ENCODE measurements at regions not wholly inside any gene's neighbourhood (a gene's known extent, or its start where the extent isn't known, plus 50 kb on each side); places are given as distances from the start of the nearest gene placed in this dataset.

- DNase-seq: no peak
Observed at GRCh38 chr7:153245809-153246208, 486.3 kb downstream of the ACTR3B start.

DNA sequence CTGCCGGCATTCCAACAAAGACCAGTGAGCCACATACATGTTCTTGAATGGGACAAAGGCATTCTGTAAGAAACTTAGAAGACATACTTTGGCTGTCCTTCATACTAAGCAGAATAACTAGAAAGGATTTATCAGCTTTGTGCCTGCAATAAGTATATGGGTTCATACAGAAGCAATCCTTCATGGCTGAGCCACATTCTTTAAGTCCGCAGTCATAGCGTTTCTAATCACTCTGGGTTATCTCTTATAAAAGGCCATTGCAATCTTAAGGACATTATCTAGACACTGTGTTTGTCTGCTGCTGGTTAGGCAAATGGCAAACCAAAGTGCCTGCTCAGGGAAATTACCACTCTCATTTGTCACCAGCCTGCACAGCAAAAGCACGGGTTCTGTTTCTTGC, 488.4 kb downstream of the ACTR3B start:
- DNase-seq: no peak

DNA sequence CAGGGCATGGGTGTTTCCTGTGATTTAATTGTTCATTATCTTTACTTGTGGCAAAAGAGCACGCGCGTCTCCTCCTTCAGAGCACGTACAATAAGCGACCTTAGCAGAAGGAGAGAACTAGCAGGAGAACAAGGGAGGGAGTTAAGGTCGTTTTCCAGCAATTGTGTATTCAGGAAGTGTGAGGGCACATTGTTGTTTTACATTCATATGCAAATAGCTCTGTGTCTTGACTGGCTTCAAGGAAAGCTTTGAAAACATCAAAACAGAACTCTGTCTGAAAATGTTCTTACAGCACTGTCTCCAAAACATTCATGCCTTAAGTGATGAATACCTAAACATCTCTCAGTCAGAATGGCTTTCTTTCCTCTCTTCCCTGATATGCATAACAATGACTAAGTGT, 499.1 kb downstream of the ACTR3B start:
- no peak for DNase-seq

GRCh38 chr7:153276394-153276793, 516.8 kb downstream of the ACTR3B start:
- no peak for DNase-seq

DNA sequence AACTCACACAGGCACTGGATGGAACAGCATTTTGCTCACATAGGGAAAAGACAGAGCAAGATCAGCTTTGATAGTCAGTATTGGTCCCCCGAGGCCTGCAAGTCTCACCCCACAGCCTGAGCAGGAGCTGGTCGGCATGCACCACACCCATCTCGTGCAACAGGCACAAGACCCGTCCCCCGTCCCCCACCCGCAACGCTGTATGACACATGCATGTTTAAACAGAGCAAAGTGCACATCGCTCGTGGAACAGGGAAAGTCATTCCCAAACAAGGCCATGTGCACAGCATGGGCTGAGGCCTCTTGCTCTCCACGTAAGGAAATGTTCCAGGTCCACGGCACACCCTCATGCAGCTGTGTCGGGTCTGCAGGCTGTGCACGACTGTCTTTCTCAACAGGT, 527.2 kb downstream of the ACTR3B start:
- no peak for DNase-seq

DNA sequence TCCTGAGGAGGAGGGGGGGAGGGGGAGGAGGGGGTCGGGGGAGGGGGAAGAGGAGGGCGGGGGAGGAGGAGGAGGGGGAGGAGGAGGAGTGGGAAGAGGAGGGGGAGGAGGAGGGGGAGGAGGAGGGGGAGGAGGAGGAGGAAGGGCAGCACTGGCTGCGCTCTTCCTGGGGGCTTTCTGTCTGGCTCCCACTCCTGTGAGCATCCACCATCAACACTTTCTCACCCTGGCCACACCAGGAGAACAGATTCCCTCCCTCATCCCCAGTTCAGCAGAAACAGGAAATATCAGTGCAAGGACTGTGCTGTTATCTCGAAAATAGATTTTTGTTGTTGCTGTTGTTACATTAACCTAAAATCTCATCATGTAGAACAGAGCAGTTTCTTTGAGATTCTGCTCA, 530.5 kb downstream of the ACTR3B start:
- DNase-seq: no peak

DNA sequence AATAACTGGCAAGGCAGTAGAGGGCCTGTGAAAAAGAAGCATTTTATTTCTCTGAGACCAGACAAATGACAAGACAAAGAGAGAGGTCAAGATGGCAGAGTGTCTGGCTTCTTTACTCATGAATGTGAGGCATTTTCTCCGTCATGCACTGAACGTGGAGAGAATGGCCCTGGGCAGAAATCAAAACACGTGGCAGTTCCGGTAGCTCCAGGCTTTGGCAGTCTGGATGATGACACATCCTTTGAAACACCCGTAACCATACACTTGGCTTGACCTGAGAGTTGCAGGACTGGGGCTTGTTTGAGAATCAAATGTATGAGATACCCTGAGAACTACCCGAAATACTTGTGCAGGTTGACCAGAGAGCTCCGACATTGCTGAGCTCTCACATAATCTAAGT, 537.6 kb downstream of the ACTR3B start:
- DNase-seq: no peak

- no peak for DNase-seq
Observed at GRCh38 chr7:153301936-153302335, 542.4 kb downstream of the ACTR3B start.

DNA sequence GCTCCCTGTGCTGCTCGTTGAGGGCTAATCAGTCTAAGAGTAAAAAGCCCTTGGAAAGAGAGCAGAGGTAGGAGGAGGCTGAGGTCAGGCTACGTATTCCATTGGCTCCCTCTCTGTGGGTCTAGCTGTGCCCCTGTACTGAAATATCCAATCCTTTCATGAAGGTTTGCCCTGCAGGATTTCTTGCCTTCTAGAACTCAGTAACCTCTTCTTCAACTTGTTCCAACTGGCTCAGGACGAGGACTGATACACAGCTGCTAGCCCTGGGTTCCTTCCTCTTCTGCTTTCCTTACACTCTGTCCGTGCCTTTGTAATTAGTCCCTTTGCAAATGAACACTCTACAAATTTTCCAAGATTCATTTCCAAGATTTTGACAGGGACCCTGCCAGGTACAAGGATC, 560.5 kb downstream of the ACTR3B start:
- DNase-seq: no peak

- no peak for DNase-seq
Observed at GRCh38 chr7:153320681-153321080, 561.1 kb downstream of the ACTR3B start.

DNA sequence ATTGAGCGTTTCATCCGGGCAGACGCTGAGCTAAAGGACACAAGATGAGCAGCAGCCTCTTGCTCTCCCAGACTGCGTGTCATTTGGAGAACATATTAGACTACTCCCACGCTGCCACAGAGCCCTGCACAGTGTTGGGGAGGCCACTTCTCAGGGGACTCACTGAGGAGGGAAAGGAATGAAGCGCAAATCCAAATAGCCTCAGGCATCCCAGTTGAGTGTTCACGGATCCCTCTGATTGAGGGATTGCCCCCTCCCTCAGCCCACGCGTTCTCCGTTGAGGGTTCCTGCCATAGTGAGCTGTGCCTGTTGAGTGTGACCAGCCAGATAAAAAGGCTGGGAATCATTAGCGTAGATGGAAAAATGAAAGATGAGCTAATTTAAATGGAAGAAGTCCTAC, 563.4 kb downstream of the ACTR3B start:
- DNase-seq: no peak

GRCh38 chr7:153324094-153324493, 564.5 kb downstream of the ACTR3B start:
- DNase-seq: no peak

- DNase-seq: no peak
Observed at GRCh38 chr7:153327683-153328082, 568.1 kb downstream of the ACTR3B start.

GRCh38 chr7:153331427-153331826, 571.9 kb downstream of the ACTR3B start:
- DNase-seq: no peak

DNA sequence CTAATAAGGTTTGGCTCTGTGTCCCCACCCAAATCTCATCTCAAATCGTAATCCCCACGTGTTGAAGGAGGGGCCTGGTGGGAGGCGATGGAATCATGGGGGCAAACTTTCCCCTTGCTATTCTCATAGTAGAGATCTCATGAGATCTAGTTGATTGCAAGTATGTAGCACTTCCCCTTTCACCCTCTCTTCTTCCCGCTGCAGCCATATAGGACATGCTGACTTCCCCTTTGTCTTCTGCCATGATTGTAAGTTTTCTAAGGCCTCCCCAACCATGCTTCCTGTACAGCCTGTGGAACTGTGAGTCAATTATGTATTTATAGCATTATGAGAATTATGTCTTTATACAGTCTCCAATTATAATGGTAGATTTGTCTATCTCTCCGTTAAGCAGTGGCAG, 594.5 kb downstream of the ACTR3B start:
- no peak for DNase-seq

DNA sequence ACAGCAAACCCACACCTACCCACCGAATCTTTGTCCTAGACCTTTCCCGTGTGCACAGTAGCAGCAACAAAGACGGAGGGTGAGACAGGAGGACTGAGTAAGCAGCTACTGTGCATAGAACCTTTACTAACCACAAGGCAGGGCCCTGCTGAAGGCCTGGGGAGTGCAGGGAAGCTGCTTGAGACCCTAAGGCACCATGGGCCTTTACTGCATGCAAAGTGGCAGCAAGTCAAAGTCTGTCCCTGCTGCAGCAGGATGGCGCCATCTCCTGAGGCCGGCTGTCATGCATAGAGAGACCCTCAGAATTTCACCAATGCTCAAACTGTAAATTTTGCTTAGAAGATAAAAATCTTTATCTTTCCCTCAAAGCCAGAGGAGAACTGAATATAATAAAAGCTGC, 610.5 kb downstream of the ACTR3B start:
- DNase-seq: no peak

DNA sequence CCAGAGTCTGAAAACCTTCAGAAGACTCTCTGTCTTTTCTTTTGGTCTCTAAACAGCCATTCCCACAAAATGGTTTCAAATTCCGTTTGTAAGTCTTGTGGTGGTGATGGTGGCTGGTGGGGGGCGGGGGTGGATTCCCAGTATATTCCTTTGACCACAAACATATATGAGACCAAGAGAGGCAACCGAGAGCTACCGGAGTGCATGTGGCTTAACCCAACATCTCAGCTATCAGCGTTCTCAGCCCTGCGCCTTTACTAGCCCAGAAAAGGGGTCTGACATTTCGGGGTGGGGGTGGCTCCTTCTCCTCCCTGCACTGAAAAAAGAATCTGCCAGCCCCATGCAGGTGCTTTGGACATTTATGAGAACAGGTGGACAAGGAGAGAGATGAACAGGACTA, 621.1 kb downstream of the ACTR3B start:
- no peak for DNase-seq

DNA sequence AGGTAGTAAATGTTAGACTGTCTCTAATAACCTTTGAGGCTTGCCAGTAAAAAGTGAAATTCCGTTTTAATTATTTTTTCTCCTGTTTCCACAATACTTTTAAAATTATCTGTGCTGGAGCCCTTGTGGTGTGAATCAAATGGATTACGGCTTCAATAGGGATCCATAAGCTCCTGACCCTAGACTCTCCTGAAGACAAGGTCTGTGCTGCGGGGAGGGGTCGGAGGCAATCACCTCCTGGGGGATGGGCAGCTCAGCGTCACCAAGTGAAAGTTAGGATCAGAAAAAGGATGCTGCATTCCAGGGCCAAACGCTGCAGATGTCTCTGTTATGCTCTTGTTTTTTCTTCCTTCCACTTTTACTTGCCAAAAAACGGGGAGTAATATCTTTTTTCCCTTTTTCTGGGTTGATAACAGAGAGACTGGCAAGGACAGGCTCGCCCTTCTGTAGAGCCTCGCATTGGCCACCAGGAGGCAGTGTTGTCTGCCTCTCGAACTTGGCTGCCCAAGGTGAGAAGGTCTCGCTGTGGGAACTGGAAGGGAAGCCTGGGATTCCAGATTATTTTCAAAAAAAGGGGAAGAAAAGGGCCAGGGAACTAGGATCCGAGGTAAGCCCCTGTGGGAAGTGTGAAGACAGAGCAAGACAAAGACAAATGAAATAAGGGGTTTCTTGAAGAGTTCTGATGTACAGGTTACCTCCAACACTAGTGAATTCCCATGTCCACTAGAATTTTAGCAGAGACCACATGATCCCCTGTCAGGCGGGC, 621.9 kb downstream of the ACTR3B start:
- no peak for DNase-seq

GRCh38 chr7:153382641-153383101, 623.1 kb downstream of the ACTR3B start:
- DNase-seq: no peak

DNA sequence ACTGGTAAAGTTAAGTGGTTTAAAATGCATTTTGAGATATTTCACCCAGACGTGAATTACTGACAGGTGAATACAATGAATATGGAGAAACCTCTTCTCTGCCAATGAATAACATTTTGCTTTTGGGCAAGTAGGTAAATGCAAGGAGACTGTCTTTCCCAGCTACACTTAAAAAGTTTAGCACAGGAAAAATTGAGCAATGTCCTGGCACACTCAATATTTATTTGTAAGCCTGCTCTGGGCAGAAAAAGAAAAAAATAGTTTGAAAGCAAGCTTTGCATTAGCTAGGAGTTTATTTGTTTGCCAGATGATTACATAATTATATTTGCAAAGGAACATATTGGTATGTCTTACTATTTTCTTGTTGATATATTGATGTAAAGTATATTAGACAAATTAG, 624.2 kb downstream of the ACTR3B start:
- DNase-seq: no peak

DNA sequence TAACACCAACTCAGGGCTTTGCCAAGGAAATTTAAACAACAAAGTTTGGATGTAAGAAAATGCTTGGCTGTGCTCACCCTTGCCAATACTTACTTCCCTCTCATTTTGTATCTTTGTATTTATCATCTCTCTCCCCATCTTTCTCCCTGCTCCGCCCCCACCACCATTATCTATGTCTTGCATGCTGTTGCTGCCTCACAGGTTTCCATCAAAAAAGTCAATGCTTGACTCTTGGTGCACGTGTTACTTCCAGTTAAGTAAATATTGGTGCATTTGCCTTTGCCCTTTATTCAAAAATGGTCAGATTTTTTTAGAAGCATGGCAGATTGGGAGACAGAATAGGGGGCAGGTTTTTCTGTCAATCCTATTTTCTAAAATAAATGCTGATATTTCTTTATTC, 626.0 kb downstream of the ACTR3B start:
- no peak for DNase-seq

DNA sequence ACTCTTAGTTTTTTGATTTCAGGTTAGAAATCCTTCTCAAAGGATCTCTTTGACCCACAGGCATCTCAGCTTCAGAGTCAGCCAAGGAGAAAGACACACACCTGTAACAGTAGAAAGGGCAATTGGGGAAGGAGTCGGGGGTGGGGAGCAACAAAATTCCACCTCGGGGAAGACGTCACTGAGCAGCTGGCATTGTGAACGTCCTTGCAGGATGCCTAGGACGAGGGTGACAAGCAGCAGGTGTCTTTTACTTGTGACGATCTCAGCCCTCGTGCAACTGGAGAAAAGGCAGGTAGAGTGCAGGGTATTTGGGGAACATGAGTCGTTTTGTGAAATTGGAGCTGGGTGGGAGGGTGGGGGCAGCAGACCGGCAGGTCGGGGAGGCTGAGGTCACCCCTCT, 627.0 kb downstream of the ACTR3B start:
- no peak for DNase-seq

GRCh38 chr7:153388611-153389010, 629.1 kb downstream of the ACTR3B start:
- no peak for DNase-seq

DNA sequence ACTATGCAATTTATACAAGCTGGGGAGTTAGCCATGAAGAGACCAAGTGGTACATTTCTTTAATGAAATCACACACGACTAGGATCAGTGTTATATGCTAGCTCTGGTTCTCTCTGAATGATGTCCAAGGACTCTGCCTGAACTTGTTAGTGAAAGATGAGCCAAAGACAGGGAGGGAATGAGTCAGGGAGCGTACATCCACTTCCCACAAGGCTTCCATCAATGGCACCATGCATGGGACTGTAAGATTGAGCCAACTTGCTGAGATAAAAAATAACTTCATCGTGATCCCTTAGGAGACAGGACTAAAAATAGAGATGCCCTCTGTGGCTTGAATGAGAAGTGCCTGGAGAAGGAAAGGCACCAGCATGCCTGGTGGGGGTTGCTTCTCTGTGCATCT, 629.7 kb downstream of the ACTR3B start:
- no peak for DNase-seq

- no peak for DNase-seq
Observed at GRCh38 chr7:153390955-153391354, 631.4 kb downstream of the ACTR3B start.
